GM21515 (cell line): ENCODE measurements at regions not wholly inside any gene's neighbourhood (a gene's known extent, or its start where the extent isn't known, plus 50 kb on each side); places are given as distances from the start of the nearest gene placed in this dataset.
"Not testable (repeated sequence)": the region's sequence is repeated elsewhere in the genome, so short reads cannot be mapped to it uniquely, and the experiment has no call there.

Source experiments
- ATAC-seq: cut with Tn5 transposase; IDR thresholded peaks from one replicate; pipeline ENCODE4 v1.9.1; 2021; ENCODE audit not compliant: unreplicated experiment

DNA sequence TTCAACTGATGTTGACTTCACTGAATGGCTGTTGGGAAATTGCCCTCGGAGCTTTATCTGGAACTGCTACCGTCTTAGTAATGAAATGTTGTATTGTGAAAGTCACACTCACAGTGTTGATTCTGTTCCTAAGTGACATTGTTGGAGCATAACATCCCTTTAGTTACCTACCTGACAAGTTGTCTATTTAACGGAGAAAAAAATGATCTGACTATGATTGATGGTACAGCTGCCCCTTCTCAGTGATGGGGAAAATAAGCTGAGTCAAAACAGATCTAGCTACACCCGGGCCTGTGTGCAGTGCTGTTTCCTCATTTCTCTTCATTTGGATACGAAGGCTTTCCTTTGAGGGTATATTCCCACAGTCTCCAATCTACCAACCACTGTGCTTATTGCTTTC, 472.3 kb upstream of the BRINP3 start:
- ATAC-seq, result no peak

DNA sequence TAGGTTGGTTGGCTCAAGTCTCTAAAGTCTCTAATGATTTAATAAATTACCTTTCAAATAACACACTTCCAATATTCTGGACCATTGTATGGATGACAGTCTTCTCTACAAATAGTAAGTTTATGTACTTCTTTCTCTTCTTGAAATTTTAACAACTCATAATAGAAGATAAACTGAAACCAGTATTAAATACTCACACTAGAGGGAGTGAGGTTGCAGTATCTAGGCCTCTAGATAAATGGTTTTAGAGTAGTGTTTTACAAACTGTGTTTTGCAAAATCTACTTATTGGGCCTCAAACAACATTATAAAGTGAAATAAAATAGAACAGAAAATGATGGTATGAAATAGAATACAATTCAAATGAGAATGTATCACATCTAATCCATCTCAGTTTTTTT, 479.9 kb upstream of the BRINP3 start:
- no peak for ATAC-seq

DNA sequence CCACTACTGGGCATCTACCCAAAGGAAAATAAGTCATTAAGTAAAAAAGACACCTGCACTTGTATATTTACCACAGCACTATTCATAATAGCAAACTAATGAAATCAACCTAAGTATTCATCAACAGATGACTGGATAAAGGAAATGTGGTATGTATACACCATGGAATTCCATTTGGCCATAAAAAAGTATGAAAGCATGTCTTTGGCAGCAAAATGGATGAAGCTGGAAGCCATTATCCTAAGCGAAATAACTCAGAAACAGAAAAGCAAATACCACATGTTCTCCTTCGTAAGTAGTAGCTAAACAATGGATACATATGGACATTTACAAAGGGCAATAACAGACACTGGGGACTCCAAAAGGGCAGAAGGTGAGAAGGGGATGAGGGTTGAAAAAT, 485.7 kb upstream of the BRINP3 start:
- ATAC-seq, result no peak

DNA sequence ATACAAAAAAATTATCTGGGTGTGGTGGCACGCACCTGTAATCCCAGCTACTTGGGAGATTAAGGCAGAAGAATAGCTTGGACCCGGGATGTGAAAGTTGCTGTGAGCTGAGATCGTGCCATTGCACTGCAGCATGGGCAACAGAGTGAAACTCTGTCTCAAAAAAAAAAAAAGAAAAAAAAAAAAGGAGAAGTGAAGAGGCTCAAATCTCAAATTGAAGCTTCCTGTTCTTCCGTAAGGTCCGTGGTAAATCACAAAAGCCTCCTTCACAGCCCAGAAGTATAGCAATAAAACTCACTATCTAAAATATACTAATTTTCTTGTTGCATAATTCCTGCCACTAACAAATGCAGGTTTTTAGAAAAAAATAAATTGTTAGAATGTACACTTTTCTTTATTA, 498.2 kb upstream of the BRINP3 start:
- ATAC-seq, result no peak

DNA sequence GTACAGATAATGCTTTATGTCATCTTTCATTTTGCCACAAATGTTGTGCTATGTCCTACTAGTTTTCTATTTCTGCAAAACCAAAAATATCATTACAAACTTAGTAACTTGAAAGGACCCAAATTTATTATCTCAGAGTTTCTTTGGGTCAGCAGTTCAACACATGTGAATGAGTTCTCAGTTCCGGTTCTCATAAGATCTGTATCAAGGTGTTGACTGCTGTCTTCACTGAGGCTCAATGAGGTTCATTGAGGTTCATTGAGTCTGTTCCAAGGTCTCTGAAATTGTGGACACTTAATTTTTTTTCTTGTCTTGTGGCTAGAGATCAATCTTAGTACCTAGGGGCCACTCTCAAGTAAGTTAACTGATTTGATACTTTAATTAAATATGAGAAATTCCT, 525.1 kb upstream of the BRINP3 start:
- ATAC-seq, result no peak

DNA sequence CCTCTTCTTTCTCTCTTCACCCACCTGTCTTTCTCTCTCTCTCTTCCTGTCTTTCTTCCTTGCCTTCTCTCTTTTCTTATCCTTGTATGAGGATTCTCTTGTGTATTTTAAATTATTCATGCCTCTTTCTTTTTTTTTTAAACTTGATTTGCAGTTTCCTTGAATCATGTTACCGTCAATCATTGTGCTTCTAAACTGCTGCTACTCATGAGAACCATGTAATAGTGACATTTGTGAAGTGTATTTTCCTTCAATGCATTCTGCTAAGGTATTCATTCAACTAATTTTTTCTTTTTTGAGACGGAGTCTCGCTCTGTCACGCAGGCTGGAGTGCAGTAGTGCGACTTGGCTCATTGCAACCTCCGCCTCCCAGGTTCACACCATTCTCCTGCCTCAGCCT, 539.1 kb upstream of the BRINP3 start:
- ATAC-seq, result no peak

DNA sequence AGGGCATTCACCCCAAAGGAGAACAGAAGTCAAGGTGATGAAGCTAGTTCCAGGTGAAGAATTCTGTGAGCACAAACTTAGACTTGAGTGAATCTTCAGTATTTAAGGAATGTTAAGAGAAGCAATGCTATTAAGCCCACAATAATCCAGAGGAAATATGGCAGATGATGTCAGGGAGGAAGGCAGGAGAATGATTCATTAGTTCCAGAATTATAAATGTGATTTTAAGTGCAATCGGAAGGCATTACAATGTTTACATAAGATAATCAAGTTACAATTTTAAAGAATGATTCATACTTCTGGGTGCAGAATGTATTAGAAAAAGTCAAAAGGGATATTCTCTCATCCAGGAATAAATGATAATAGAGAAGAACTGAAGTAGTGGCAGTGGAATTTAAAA, 545.2 kb upstream of the BRINP3 start:
- ATAC-seq, result no peak

DNA sequence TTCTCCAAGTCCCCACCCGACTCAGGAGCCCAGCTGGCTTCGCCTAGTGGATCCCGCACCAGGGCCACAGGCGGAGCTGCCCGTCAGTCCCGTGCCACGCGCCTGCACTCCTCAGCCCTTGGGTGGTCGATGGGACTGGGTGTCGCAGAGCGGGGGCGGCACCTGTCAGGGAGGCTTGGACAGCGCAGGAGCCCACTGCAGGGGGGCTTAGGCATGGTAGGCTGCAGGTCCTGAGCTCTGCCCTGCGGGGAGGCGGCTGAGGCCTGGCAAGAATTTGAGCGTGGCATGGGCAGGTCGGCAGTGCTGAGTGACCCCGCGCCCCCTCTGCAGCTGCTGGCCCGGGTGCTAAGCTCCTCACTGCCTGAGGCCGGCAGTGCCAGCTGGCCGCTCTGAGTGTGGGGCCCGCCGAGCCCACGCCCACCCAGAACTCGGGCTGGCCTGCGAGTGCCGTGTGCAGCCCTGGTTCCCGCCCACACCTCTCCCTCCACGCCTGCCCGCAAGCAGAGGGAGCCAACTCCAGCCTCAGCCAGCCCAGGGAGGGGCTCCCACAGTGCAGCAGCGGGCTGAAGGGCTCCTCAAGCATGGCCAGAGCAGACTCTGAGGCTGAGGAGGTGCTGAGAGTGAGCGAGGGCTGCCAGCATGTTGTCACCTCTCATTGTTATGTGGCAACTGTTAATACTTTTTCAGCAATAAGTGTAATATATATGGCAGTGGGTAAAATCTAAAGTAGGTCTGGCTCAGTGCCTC, 548.4 kb upstream of the BRINP3 start:
- no peak for ATAC-seq

DNA sequence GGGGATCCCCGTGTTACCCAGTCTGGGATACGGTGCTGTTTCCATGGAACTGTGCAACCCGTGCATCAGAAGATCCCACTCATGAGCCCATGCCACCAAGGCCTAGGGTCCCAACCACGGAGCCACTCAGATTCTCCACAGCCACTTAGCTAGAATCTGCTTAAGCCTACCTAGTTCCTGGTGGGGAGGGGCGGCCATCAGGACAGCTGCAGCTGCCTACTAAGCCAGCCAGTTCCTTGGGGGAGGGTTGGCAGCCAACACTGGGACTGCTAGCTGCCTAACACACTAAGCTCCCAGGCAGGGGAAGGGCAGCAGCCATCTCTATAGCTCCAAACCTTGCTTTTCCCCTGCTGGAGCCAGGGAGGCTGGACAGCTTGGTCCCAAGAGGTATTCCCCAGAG, 549.2 kb upstream of the BRINP3 start:
- ATAC-seq, result no peak

DNA sequence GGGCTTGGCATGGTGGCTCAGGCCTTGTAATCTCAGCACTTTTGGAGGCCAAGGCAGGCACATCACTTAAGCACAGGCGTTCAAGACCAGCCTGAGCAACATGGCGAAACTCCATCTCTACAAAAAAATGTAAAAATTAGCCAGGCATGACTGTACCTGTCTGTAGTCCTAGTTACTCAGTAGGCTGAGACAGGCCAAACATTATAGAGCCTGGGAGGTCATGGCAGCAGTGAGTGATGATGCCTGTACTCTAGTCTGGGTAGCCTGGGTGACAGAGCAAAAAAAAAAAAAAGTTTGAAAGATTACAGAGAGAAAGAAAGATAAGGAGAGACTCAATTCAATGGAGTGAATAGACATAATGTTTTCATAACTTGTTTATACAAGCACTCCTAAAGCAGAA, 556.5 kb upstream of the BRINP3 start:
- ATAC-seq, result no peak

DNA sequence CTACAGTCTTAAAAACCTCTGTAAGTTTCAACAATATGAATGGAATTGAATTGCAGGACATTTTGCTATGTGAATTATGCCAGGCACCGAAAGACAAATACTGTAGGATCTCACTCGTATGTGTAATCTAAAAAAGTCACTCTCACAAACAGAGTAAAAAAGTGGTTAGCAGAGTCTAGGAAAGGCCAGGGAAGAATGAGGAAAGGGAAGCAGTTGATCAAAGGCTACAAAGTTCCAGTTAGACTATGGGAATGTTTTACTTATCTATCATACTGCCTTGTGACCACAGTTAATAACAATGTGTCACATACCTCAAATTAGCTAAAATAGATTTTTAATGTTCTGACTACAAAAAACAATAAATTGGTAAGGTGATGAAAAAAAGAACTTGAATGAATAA, 565.4 kb upstream of the BRINP3 start:
- no peak for ATAC-seq

DNA sequence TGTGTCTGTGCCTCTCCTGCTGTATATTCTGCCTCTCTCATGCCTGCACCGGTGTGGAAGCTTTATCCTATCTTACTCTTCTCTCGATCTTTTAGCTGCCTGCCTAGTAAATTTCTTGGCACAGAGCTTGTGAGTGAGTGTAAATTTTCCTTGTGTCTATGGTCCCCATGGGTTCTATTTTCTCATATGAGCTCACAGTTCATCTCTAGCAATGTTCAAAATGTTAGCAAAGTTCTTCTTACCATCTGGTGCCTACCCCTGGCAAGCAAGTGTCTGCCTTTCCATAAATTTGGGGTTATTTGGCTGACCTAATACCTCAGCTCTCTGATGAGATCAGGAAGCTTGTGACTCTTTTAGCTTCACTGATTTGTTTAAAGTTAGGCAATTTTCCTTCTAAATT, 572.1 kb upstream of the BRINP3 start:
- ATAC-seq, result no peak

DNA sequence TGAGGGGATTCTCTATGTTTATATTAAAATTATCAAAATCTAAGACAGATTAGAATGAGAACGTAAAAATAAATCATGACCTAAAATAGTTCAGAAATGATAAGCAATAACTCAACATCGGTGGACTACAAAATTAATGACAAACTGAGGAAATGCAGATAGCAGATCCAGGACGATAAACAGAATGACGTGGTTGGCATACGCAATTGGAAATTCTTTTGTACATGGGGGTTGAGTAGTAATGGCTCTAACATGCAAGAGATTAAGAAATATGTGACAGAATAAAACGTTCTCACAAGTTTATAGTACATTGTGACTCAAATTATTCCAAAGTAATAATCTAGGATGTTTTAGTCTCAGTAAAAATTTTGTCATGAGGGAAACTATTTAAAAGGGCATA, 575.2 kb upstream of the BRINP3 start:
- no peak for ATAC-seq

DNA sequence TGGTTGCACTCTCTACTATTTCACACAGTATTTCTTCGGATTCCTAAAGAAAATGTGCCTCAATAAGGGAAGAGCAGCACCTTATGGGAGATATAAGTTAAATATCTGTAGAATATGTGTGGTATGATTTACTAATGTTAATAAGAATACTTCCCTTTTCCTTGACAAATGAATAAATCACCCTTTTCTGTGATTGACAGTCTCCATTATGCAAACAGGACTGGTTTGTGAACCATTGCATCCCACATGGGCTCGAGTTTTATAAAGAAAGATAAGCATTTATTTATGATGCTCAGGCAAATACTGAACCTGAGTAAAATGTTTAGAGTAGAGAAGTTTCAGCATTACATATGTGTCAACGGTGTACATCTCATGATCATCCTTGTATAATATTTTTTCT, 587.7 kb upstream of the BRINP3 start:
- no peak for ATAC-seq

DNA sequence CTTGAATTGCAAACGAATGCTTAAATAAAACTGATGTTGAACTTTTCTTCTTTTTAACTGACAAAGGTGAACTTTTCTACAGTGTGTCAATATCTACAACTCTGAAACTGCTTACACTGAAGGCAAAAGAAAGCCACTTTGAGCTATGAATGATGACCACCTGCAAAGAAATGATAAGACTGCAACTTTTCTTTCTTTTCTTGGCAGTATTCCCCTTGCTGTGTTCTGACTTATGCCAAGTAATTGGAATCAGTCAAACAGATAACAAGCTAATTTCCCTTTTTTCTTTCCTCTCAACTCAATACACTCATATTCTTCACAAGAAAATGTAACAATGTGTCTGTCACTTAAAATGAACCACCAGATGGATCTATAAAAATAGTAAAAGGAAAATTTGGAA, 588.1 kb upstream of the BRINP3 start:
- ATAC-seq, result no peak

DNA sequence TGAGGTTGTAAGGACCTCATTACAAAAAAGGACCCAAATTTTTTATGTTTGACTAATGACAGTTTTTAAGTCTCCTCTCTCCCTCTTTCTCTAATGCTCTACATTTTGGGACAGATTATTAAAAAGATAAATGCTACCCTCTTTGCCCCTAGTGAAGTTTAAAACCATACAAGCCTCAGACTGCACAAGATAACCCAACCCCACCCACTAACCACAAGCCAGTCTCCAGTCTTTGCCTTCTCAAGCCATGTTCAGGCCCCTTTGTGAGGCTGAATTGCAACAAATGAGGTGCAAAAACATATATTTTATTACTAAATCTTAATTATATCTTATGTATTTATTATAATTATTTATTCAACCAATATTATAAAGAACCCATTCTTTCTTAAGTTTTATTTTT, 597.2 kb upstream of the BRINP3 start:
- no peak for ATAC-seq

DNA sequence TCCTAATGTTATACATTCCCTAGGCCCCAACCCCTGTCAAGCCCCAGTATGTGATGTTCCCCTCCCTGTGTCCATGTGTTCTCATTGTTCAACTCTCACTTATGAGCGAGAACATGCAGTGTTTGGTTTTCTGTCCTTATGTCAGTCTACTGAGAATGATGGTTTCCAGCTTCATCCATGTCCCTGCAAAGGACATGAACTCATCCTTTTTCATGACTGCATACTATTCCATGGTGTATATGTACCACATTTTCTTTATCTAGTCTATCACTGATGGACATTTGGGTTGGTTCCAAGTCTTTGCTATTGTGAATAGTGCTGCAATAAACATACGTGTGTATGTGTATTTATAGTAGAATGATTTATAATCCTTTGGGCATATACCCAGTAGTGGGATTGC, 605.4 kb upstream of the BRINP3 start:
- not testable (repeated sequence) for ATAC-seq

DNA sequence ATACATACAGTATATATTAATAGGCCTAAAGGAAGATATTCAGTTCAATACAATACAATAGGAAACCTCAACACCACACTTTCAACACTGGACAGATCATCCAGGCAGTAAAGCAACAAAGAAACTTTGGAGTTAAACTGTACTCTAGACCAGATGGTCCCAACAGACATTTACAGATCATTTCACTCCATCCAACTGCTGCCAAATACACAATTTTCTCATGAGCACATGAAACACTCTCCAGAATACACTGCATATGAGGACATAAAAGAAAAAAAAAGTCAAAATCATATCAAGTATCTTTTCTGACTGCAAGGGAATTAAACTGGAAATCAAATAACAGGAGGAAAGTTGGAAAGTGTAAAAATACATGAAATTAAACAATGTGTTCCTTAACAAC, 607.5 kb upstream of the BRINP3 start:
- no peak for ATAC-seq

DNA sequence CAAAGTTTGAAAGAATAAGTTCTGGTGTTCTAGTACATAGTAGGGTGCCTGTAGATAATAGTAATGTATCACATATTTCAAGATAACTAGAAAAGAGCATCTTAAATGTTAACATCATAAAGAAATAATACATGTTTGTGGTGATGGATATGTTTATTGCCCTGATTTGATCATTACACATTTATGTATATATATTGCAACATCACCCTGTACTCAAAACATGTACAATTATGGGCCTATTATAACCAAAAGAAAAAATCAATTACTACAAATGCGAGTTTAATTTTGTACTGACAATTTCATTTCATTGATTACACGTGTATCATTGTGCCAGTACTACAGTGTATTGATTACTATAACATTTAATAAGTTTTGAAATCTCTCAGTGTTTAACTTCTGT, 609.2 kb upstream of the BRINP3 start:
- no peak for ATAC-seq

DNA sequence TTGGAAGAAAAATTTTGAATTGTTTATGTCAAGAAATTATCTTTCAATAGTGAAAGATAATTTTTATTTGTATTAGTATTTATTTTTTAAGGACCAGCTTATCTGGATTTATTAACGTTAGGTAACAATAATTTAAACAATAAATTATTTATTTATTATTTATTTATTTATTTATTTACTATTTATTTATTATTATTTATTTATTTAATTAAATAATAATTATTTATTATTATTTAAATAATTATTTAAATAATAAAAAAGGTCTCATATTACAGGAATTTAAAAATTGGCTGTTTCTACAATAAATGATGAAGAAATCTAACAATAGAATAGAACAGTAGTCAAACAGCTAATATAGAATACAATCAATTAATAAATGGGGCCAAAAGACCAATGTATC, 618.7 kb upstream of the BRINP3 start:
- ATAC-seq, result no peak

DNA sequence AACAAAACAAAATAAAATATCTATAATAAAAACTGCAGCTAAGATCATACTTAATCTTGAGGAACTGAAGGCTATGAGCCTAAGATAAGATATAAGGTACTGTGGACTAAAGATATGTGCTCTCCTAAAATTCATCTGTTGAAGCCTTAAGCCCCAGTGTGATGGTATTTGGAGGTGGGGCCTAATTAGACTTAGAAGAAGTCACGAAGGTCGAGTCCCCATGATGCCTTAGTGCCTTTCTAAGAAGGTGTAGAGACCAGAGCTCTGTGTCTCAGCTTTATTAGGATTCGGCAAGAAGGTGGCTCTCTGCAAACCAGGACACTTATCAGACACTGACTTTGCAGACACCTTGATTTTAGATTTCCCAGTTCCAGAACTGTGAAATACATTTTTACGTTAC, 622.0 kb upstream of the BRINP3 start:
- ATAC-seq, result no peak

DNA sequence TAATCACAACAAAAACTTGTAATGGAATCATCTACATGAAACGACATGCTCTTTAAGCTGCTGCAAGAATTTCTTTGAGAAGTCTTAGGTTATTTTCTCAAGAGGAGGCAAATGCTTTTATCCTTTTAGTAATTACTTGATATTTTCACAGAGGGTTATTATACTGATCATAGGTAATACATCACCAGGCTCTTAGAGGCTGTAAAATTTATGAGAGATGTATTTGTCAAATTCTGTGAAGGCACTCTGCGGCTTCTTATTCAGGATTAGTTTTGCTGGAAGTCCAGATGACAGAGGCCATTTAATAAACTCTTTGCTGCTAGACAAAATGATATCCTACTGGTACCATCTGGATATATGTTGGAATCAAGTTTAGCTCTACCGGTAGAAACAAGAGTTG, 624.3 kb upstream of the BRINP3 start:
- ATAC-seq, result no peak

DNA sequence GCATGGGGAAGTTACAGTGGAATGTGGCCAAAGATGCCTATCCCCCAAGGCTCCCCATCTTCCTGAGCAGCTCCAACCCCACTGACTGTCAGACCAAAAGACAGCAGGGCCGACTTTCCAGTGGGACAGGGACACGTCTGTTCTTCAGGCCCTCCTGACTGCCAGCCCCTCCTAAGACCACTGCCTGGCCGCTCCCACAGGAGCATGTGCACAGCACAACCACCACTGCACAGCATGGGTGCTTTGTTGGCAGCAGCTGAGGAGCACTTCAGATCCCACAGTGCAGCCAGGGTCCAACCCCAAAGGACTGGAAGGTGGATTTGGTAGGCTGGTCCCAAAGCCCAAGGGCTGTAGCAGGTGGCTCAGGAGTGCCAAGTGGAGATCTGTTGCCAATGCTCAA, 648.3 kb upstream of the BRINP3 start:
- no peak for ATAC-seq

DNA sequence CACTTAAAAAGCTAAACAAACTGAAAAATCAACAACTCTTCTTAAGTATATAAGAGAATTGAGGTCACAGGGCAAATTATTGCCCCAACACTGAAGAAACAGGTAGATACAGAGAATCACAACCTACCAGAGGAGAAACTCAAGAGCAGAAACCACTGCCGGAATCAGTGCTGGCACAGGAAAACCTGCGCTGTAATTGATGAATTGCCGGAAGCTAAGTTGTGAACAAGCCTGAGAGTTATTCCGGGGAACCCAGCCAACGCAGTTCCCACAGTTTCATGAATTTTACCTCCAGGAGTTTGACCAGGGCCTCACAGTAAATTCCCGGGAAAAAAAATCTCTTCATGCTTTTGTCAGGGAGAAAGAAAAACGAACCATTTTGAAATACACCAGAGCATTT, 657.1 kb upstream of the BRINP3 start:
- ATAC-seq, result no peak
